ENCODE measurements at regions not wholly inside any gene's neighbourhood (a gene's known extent, or its start where the extent isn't known, plus 50 kb on each side); places are given as distances from the start of the nearest gene placed in this dataset.

DNA sequence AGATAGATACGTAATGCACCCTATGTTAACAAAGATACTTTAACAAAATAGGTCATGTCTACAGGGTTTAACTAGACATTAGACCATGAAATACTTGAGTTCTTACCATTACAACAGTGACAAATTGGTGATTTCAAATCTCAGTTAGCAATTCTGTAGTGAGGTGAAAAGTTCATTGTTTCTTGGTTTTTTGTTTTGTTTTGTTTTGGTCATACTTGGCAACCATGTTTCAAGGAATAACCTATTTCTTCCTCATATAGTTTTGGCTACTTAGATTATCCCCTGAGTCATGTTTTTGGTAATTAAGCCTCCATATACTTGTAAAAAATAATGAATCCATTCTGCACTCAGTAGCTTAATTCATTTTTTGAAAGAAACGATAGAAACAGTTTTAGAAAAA is 1200.4 kb downstream of the DIAPH3 start:
- Histone ChIP-seq H3K27ac (replicated peaks in 1 of 4) (no peak overlapping the region), H3K4me3 (no peak overlapping the region), H3K9me3 (no peaks in the 10 kb centered on the region), H3K27me3 (no peaks in the 10 kb centered on the region), H3K4me1 (no peaks in the 10 kb centered on the region), H3K36me3 (no peaks in the 10 kb centered on the region)
- 85% methylated on average over 2 of the region's 2 CpGs for WGBS
- DNase-seq (ENCODE audit: extremely low spot score) = no peak
- no peak for TF ChIP-seq EP300 (IDR thresholded peaks at IDR 0.05)
- TF ChIP-seq POLR2AphosphoS5 (IDR thresholded peaks at IDR 0.05) = no peak
- no peak for TF ChIP-seq POLR2A (IDR thresholded peaks at IDR 0.05; ENCODE audit: low read depth)
- TF ChIP-seq, protein P1, sequence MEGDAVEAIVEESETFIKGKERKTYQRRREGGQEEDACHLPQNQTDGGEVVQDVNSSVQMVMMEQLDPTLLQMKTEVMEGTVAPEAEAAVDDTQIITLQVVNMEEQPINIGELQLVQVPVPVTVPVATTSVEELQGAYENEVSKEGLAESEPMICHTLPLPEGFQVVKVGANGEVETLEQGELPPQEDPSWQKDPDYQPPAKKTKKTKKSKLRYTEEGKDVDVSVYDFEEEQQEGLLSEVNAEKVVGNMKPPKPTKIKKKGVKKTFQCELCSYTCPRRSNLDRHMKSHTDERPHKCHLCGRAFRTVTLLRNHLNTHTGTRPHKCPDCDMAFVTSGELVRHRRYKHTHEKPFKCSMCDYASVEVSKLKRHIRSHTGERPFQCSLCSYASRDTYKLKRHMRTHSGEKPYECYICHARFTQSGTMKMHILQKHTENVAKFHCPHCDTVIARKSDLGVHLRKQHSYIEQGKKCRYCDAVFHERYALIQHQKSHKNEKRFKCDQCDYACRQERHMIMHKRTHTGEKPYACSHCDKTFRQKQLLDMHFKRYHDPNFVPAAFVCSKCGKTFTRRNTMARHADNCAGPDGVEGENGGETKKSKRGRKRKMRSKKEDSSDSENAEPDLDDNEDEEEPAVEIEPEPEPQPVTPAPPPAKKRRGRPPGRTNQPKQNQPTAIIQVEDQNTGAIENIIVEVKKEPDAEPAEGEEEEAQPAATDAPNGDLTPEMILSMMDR (IDR thresholded peaks at IDR 0.05) = no peak
- intact Hi-C loops (cut with DNase I) = no loop called here

DNA sequence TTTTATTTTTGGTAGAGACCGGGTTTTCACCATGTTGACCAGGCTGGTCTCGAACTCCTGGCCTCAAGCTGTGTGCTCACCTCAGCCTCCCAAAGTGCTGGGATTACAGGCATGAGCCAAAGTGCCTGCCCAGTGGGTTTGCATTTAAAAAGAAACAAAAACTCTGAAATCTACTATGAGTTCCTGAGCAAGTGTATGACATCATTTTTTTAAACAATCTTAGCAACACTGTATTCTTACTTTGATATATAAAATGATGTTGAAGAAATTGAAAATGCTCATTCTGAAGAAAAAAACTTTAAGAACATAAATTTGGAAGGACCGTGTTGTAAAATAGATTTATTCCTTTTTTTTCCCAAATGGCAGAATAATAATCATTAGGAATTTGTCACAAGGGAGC is 1199.7 kb downstream of the DIAPH3 start:
- Histone ChIP-seq H3K27ac (replicated peaks in 1 of 4) (no peak overlapping the region), H3K4me3 (no peak overlapping the region), H3K9me3 (no peaks in the 10 kb centered on the region), H3K4me1 (no peaks in the 10 kb centered on the region), H3K36me3 (no peaks in the 10 kb centered on the region), H3K27me3 (no peaks in the 10 kb centered on the region)
- intact Hi-C loops (cut with DNase I) = no loop called here
- 80% methylated on average over 3 of the region's 3 CpGs for WGBS
- DNase-seq (ENCODE audit: extremely low spot score) = no peak
- TF ChIP-seq POLR2A (IDR thresholded peaks at IDR 0.05; ENCODE audit: low read depth) (no peak), POLR2AphosphoS5 (IDR thresholded peaks at IDR 0.05) (no peak), EP300 (IDR thresholded peaks at IDR 0.05) (no peak)
- TF ChIP-seq, protein P1 (IDR thresholded peaks at IDR 0.05) = no peak

DNA sequence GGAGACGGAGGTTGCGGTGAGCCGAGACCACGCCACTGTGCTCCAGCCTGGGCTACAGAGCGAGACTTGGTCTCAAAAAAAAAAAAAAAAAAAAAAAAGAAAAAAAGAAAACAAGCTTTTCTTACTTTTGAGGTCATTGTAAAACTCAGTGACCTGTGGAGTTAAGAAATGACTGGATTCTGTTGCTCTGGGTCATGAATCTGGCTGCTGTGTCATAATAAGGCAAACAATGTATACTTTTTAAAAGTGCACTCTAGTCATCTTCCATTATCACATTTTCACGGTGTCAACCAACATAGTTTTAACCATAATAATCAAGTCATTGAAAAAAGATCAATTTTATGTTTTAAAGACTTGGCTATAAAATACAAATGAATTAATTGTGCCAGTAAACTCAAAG is 1186.6 kb downstream of the DIAPH3 start:
- Histone ChIP-seq H3K27me3 (no peaks in the 10 kb centered on the region), H3K36me3 (no peaks in the 10 kb centered on the region), H3K4me1 (no peaks in the 10 kb centered on the region), H3K27ac (replicated peaks in 1 of 4) (no peak overlapping the region), H3K9me3 (no peaks in the 10 kb centered on the region), H3K4me3 (no peak overlapping the region)
- 89% methylated on average over 6 of the region's 6 CpGs for WGBS
- no peak for DNase-seq (ENCODE audit: extremely low spot score)
- intact Hi-C loops (cut with DNase I) = no loop called here
- TF ChIP-seq EP300 (IDR thresholded peaks at IDR 0.05) = no peak
- TF ChIP-seq, protein P1 (IDR thresholded peaks at IDR 0.05) = no peak
- no peak for TF ChIP-seq POLR2A (IDR thresholded peaks at IDR 0.05; ENCODE audit: low read depth)
- no peak for TF ChIP-seq POLR2AphosphoS5 (IDR thresholded peaks at IDR 0.05)

DNA sequence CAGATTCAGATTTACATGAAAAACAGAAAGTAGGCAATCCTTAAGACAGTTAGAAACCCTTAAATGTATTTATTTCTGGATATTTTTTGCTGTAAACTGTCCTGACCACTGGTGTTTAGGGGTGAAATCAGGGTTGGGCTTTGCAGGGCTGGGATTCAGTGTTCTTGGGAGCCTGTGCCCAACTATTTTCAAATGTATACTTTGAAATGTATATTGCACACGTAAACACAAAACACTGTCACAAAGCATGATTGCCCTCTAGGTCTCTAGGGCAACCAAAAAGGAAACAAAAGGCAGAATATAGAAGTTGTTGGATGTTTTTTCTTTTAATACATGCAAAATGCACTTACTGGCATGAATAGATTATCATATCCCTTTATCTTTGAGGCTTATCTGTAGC is 1185.4 kb downstream of the DIAPH3 start:
- Histone ChIP-seq H3K4me3 (no peak overlapping the region), H3K9me3 (no peaks in the 10 kb centered on the region), H3K4me1 (no peaks in the 10 kb centered on the region), H3K36me3 (no peaks in the 10 kb centered on the region), H3K27me3 (no peaks in the 10 kb centered on the region), H3K27ac (replicated peaks in 1 of 4) (no peak overlapping the region)
- intact Hi-C loops (cut with DNase I) = no loop called here
- 79% methylated on average over 1 of the region's 1 CpG for WGBS
- no peak for DNase-seq (ENCODE audit: extremely low spot score)
- TF ChIP-seq POLR2AphosphoS5 (IDR thresholded peaks at IDR 0.05) = no peak
- no peak for TF ChIP-seq POLR2A (IDR thresholded peaks at IDR 0.05; ENCODE audit: low read depth)
- TF ChIP-seq, protein P1 (IDR thresholded peaks at IDR 0.05) = no peak
- no peak for TF ChIP-seq EP300 (IDR thresholded peaks at IDR 0.05)

DNA sequence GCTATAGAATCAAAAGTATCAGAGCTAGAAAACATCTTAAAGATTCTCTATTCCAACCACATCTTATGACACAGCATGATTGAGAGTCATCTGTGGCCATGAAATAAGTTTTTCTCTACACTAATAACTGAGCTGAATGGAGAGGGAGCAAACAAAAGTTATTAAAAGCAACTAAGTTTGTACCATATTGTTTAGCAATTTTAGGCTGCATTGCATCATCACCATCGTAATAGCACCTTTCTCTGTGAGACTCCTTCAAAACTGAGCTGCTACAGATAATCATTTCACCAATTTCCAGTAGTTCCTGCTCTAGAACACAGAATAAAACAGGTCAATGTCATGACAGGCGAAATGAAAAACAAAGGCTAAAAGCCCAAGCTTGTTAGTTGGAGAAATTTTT is 1183.9 kb downstream of the DIAPH3 start:
- DNase-seq (ENCODE audit: extremely low spot score) = no peak
- H3K27me3 ChIP-seq = no peaks in the 10 kb centered on the region
- no peaks in the 10 kb centered on the region for H3K9me3 ChIP-seq
- TF ChIP-seq EP300 (IDR thresholded peaks at IDR 0.05) = no peak
- TF ChIP-seq, protein P1 (IDR thresholded peaks at IDR 0.05) = no peak
- TF ChIP-seq POLR2AphosphoS5 (IDR thresholded peaks at IDR 0.05) = no peak
- TF ChIP-seq POLR2A (IDR thresholded peaks at IDR 0.05; ENCODE audit: low read depth) = no peak
- no peaks in the 10 kb centered on the region for H3K4me1 ChIP-seq
- no peaks in the 10 kb centered on the region for H3K36me3 ChIP-seq
- intact Hi-C loops (cut with DNase I) = no loop called here
- H3K27ac ChIP-seq (replicated peaks in 1 of 4) = no peak overlapping the region
- 83% methylated on average over 2 of the region's 2 CpGs for WGBS
- no peak overlapping the region for H3K4me3 ChIP-seq
